ENCODE measurements at regions not wholly inside any gene's neighbourhood (a gene's known extent, or its start where the extent isn't known, plus 50 kb on each side); places are given as distances from the start of the nearest gene placed in this dataset.

GRCh38 chr10:33826186-33826585, 491.7 kb upstream of the NRP1 start:
- Mint-ChIP-seq H3K27ac (ENCODE audit: unreplicated experiment) (no peak overlapping the region), H3K27me3 (ENCODE audit: unreplicated experiment) (peaks cover 2% of the 10 kb centered on the region), H3K36me3 (ENCODE audit: unreplicated experiment) (no peaks in the 10 kb centered on the region), H3K4me3 (ENCODE audit: unreplicated experiment) (no peak overlapping the region), H3K9me3 (ENCODE audit: unreplicated experiment) (no peaks in the 10 kb centered on the region), H3K4me1 (ENCODE audit: unreplicated experiment) (no peaks in the 10 kb centered on the region)
- TF ChIP-seq CTCF (IDR thresholded peaks at IDR 0.05), result no peak
- no peak for DNase-seq (ENCODE audit: extremely low spot score, unreplicated experiment)

GRCh38 chr10:33822774-33823173, 488.3 kb upstream of the NRP1 start:
- no peak for DNase-seq (ENCODE audit: extremely low spot score, unreplicated experiment)
- peaks cover 2% of the 10 kb centered on the region for H3K27me3 Mint-ChIP-seq (ENCODE audit: unreplicated experiment)
- H3K9me3 Mint-ChIP-seq (ENCODE audit: unreplicated experiment), result no peaks in the 10 kb centered on the region
- no peak overlapping the region for H3K4me3 Mint-ChIP-seq (ENCODE audit: unreplicated experiment)
- H3K4me1 Mint-ChIP-seq (ENCODE audit: unreplicated experiment), result no peaks in the 10 kb centered on the region
- no peaks in the 10 kb centered on the region for H3K36me3 Mint-ChIP-seq (ENCODE audit: unreplicated experiment)
- no peak overlapping the region for H3K27ac Mint-ChIP-seq (ENCODE audit: unreplicated experiment)
- TF ChIP-seq CTCF (IDR thresholded peaks at IDR 0.05), result no peak

GRCh38 chr10:33820531-33820930, 486.1 kb upstream of the NRP1 start:
- Mint-ChIP-seq H3K4me1 (ENCODE audit: unreplicated experiment) (no peaks in the 10 kb centered on the region), H3K36me3 (ENCODE audit: unreplicated experiment) (no peaks in the 10 kb centered on the region), H3K4me3 (ENCODE audit: unreplicated experiment) (no peak overlapping the region), H3K9me3 (ENCODE audit: unreplicated experiment) (no peaks in the 10 kb centered on the region), H3K27ac (ENCODE audit: unreplicated experiment) (no peak overlapping the region), H3K27me3 (ENCODE audit: unreplicated experiment) (peaks cover 2% of the 10 kb centered on the region)
- TF ChIP-seq CTCF (IDR thresholded peaks at IDR 0.05), result no peak
- DNase-seq (ENCODE audit: extremely low spot score, unreplicated experiment), result peak; percentile 21

GRCh38 chr10:33819206-33819605, 484.7 kb upstream of the NRP1 start:
- H3K9me3 Mint-ChIP-seq (ENCODE audit: unreplicated experiment), result no peaks in the 10 kb centered on the region

GRCh38 chr10:33818343-33818742, 483.9 kb upstream of the NRP1 start:
- no peak for DNase-seq (ENCODE audit: extremely low spot score, unreplicated experiment)
- no peak for TF ChIP-seq CTCF (IDR thresholded peaks at IDR 0.05)
- H3K27ac Mint-ChIP-seq (ENCODE audit: unreplicated experiment), result no peak overlapping the region
- no peaks in the 10 kb centered on the region for H3K4me1 Mint-ChIP-seq (ENCODE audit: unreplicated experiment)
- no peaks in the 10 kb centered on the region for H3K9me3 Mint-ChIP-seq (ENCODE audit: unreplicated experiment)
- H3K4me3 Mint-ChIP-seq (ENCODE audit: unreplicated experiment), result no peak overlapping the region
- no peaks in the 10 kb centered on the region for H3K27me3 Mint-ChIP-seq (ENCODE audit: unreplicated experiment)
- H3K36me3 Mint-ChIP-seq (ENCODE audit: unreplicated experiment), result no peaks in the 10 kb centered on the region

More at GRCh38 chr10:33819206-33819605, 484.7 kb upstream of the NRP1 start:
- DNase-seq (ENCODE audit: extremely low spot score, unreplicated experiment), result no peak
- Mint-ChIP-seq H3K4me1 (ENCODE audit: unreplicated experiment) (no peaks in the 10 kb centered on the region), H3K27ac (ENCODE audit: unreplicated experiment) (no peak overlapping the region), H3K4me3 (ENCODE audit: unreplicated experiment) (no peak overlapping the region), H3K27me3 (ENCODE audit: unreplicated experiment) (no peaks in the 10 kb centered on the region), H3K36me3 (ENCODE audit: unreplicated experiment) (no peaks in the 10 kb centered on the region)
- no peak for TF ChIP-seq CTCF (IDR thresholded peaks at IDR 0.05)

Measured in osteocyte (in vitro differentiated cells).